Uterus (tissue), 3 donors: ENCODE measurements at regions not wholly inside any gene's neighbourhood (a gene's known extent, or its start where the extent isn't known, plus 50 kb on each side); places are given as distances from the start of the nearest gene placed in this dataset.

Experiments
- DNase-seq, 2 donors: peaks; one replicate each; pipeline ENCODE4 v3.0.0-alpha.2; 2019 to 2020
- H3K27ac ChIP-seq, 2 donors: fragments of 200-600 bp; sonication (generic); 1 replicate in 1 of 2; 2 replicates in 1 of 2; pipeline ENCODE4 v1.5.1; 2016 to 2018
- H3K27me3 ChIP-seq, 2 donors: fragments of 200-600 bp; sonication (generic); one replicate each; pipeline ENCODE4 v1.5.1; 2018 to 2019; ENCODE audit warnings: control low read depth in 1 of 2
- H3K36me3 ChIP-seq, 2 donors: fragments of 200-600 bp; sonication (generic); one replicate each; pipeline ENCODE4 v1.5.1; 2019; ENCODE audit warnings: control low read depth in 1 of 2
- H3K4me1 ChIP-seq, 2 donors: fragments of 200-600 bp; sonication (generic); one replicate each; pipeline ENCODE4 v1.5.1; 2018 to 2019; ENCODE audit warnings: control low read depth in 1 of 2
- H3K4me3 ChIP-seq, 2 donors: fragments of 200-600 bp; sonication (generic); 1 replicate in 1 of 2; 2 replicates in 1 of 2; pipeline ENCODE4 v1.5.1; 2018 to 2019; ENCODE audit warnings: mild to moderate bottlenecking in 1 of 2
- H3K9me3 ChIP-seq, 2 donors: fragments of 200-600 bp; sonication (generic); one replicate each; pipeline ENCODE4 v1.5.1; 2019; ENCODE audit warnings: control low read depth in 1 of 2
- CTCF ChIP-seq, 4 experiments: fragments of 200-600 bp in 2 of 4; fragments of 450-650 bp in 2 of 4; sonication (generic) in 2 of 4; IDR thresholded peaks; one replicate each; pipeline ENCODE4 v1.5.1; 2016 to 2019; ENCODE audit warnings: antibody characterized with exemption in 4 of 4, mild to moderate bottlenecking in 2 of 4, moderate library complexity in 1 of 4
- POLR2A ChIP-seq, 2 donors: fragments of 450-650 bp; IDR thresholded peaks; one replicate each; pipeline ENCODE4 v1.6.1; 2016; ENCODE audit warnings: antibody characterized with exemption in 2 of 2, mild to moderate bottlenecking in 1 of 2, moderate library complexity in 1 of 2
- intact Hi-C: fragments of 100-400 bp; cut with DNase I; formaldehyde crosslinking; loops from one replicate; pipeline ENCODE4 v1.15.1; 2023; ENCODE audit warnings: low total_unique reads
- donor health status: DM: yes; HTN: yes; CAD: no.

- no peaks in the 10 kb centered on the region for H3K36me3 ChIP-seq
- no peak overlapping the region for H3K27ac ChIP-seq
- TF ChIP-seq CTCF (IDR thresholded peaks at IDR 0.05) (no peak), POLR2A (IDR thresholded peaks at IDR 0.05) (no peak)
- intact Hi-C loops: no loop called here
- H3K4me1 ChIP-seq: no peaks in the 10 kb centered on the region
- DNase-seq: no peak
- H3K9me3 ChIP-seq: no peaks in the 10 kb centered on the region
- H3K4me3 ChIP-seq: no peak overlapping the region
- no peaks in the 10 kb centered on the region for H3K27me3 ChIP-seq
Measured at GRCh38 chr7:25485026-25485425, 256.7 kb upstream of the NPVF start.

GRCh38 chr7:25486656-25487055 is 258.4 kb upstream of the NPVF start:
- Histone ChIP-seq H3K4me1 (no peaks in the 10 kb centered on the region), H3K27ac (no peak overlapping the region), H3K27me3 (no peaks in the 10 kb centered on the region), H3K9me3 (no peaks in the 10 kb centered on the region), H3K36me3 (no peaks in the 10 kb centered on the region), H3K4me3 (no peak overlapping the region)
- TF ChIP-seq POLR2A (IDR thresholded peaks at IDR 0.05) (no peak), CTCF (IDR thresholded peaks at IDR 0.05) (no peak)
- intact Hi-C loops: no loop called here
- no peak for DNase-seq

GRCh38 chr7:25493805-25494366 is 265.6 kb upstream of the NPVF start:
- intact Hi-C loops: no loop called here
- Histone ChIP-seq H3K4me1 (peaks cover 0 to 3% of the 10 kb centered on the region in 2 donors), H3K9me3 (no peaks in the 10 kb centered on the region), H3K27me3 (no peaks in the 10 kb centered on the region), H3K36me3 (no peaks in the 10 kb centered on the region), H3K4me3 (no peak overlapping the region), H3K27ac (peak overlapping the region; percentile 65 to 71)
- TF ChIP-seq CTCF (IDR thresholded peaks at IDR 0.05) (no peak), POLR2A (IDR thresholded peaks at IDR 0.05) (no peak)
- no peak for DNase-seq

GRCh38 chr7:25494896-25495295 is 266.6 kb upstream of the NPVF start:
- peak overlapping the region; percentile 65 to 71 for H3K27ac ChIP-seq
- DNase-seq: no peak
- H3K27me3 ChIP-seq: no peaks in the 10 kb centered on the region
- no peaks in the 10 kb centered on the region for H3K9me3 ChIP-seq
- H3K36me3 ChIP-seq: no peaks in the 10 kb centered on the region
- H3K4me1 ChIP-seq: peaks cover 0 to 3% of the 10 kb centered on the region in 2 donors
- TF ChIP-seq POLR2A (IDR thresholded peaks at IDR 0.05): no peak
- TF ChIP-seq CTCF (IDR thresholded peaks at IDR 0.05): no peak
- intact Hi-C loops: no loop called here
- H3K4me3 ChIP-seq: no peak overlapping the region

GRCh38 chr7:25495342-25496250 is 267.3 kb upstream of the NPVF start:
- no peak for TF ChIP-seq CTCF (IDR thresholded peaks at IDR 0.05)
- no peak for TF ChIP-seq POLR2A (IDR thresholded peaks at IDR 0.05)
- peak overlapping the region; percentile 65 to 71 for H3K27ac ChIP-seq

More at GRCh38 chr7:25495342-25496250, 267.3 kb upstream of the NPVF start:
- H3K27me3 ChIP-seq: no peaks in the 10 kb centered on the region
- H3K4me3 ChIP-seq: no peak overlapping the region
- intact Hi-C loops: no loop called here
- peaks cover 0 to 3% of the 10 kb centered on the region in 2 donors for H3K4me1 ChIP-seq
- H3K9me3 ChIP-seq: no peaks in the 10 kb centered on the region
- DNase-seq: peak; percentile 60 to 75
- no peaks in the 10 kb centered on the region for H3K36me3 ChIP-seq
